Endothelial cell of umbilical vein (primary cell): ENCODE measurements at regions not wholly inside any gene's neighbourhood (a gene's known extent, or its start where the extent isn't known, plus 50 kb on each side); places are given as distances from the start of the nearest gene placed in this dataset.

Source experiments
- BruUV-seq: library from RNA; stranded (reverse); fragments of 400-500 nt; replicated peaks from 2 replicates; lab custom pipeline; 2021; lab: Mats Ljungman, UMichigan
- CTCF ChIA-PET: fragments of 300-600, 350-600 bp; sonication (Branson Sonifier 250); formaldehyde crosslinking; loops from one replicate; lab custom pipeline; 2021; ENCODE audit warnings: antibody characterized with exemption, inconsistent platforms; lab: Charles Lee
- POLR2A ChIA-PET: fragments of 300-600, 350-600 bp; sonication (Branson Sonifier 250); formaldehyde crosslinking; loops from one replicate; lab custom pipeline; 2021; ENCODE audit warnings: antibody characterized with exemption, inconsistent platforms; lab: Charles Lee
- DNase-seq: peaks from one replicate; pipeline ENCODE4 v3.0.0-alpha.2; 2011; ENCODE audit warnings: low read depth, low spot score
- FAIRE-seq: peaks from 2 replicates; lab custom pipeline; 2011; peaks lifted over from hg19 to GRCh38; lab: Jason Lieb, UNC
- H2AFZ ChIP-seq: 2 replicates; pipeline ENCODE4 v1.6.0; 2012; ENCODE audit warnings: low read depth, low read length, control low read depth, inconsistent platforms
- H3K27ac ChIP-seq: 2 replicates; pipeline ENCODE4 v1.5.1; 2011; ENCODE audit warnings: low read depth, mild to moderate bottlenecking, control low read depth, low read length, moderate library complexity; ENCODE audit not compliant: insufficient read depth
- H3K27me3 ChIP-seq, 2 experiments: 2 replicates each; pipeline versions ENCODE4 v1.6.0 to v1.6.1; 2011; ENCODE audit warnings: low read length in 2 of 2, mixed read lengths in 1 of 2; ENCODE audit not compliant: control insufficient read depth in 2 of 2, insufficient read depth in 2 of 2
- H3K36me3 ChIP-seq, 2 experiments: 2 replicates in 1 of 2; 3 replicates in 1 of 2; pipeline ENCODE4 v1.5.1; 2011; ENCODE audit warnings: low read length in 2 of 2, mild to moderate bottlenecking in 1 of 2, moderate library complexity in 1 of 2; ENCODE audit not compliant: control insufficient read depth in 2 of 2, insufficient read depth in 2 of 2; ENCODE audit errors: extremely low read depth in 1 of 2
- H3K4me1 ChIP-seq: 3 replicates; pipeline ENCODE4 v1.5.1; 2011; ENCODE audit warnings: mild to moderate bottlenecking, low read length; ENCODE audit not compliant: control insufficient read depth, insufficient read depth; ENCODE audit errors: extremely low read depth
- H3K4me2 ChIP-seq: 2 replicates; pipeline ENCODE4 v1.6.1; 2011; ENCODE audit warnings: low read length, control low read depth, mixed read lengths; ENCODE audit not compliant: insufficient read depth
- H3K4me3 ChIP-seq, 3 experiments: fragments of 200-600 bp in 1 of 3; sonication (generic), shearing (Covaris generic) in 1 of 3; replicated peaks in 1 of 3; 2 replicates each; pipeline ENCODE4 v1.5.1; 2011 to 2016; ENCODE audit warnings: control low read depth in 3 of 3, low read length in 3 of 3, mild to moderate bottlenecking in 2 of 3, inconsistent platforms in 1 of 3, low read depth in 1 of 3, moderate library complexity in 1 of 3; ENCODE audit not compliant: insufficient read depth in 1 of 3
- H3K79me2 ChIP-seq: 2 replicates; pipeline ENCODE4 v1.6.0; 2012; ENCODE audit warnings: low read length, inconsistent platforms; ENCODE audit not compliant: control insufficient read depth, insufficient read depth
- H3K9ac ChIP-seq: replicated peaks from 2 replicates; pipeline ENCODE3; 2011; ENCODE audit warnings: low read length, control low read depth; ENCODE audit not compliant: insufficient read depth; ENCODE audit errors: extremely low read depth
- H3K9me1 ChIP-seq: replicated peaks from 3 replicates; pipeline ENCODE4 v1.6.0; 2011; ENCODE audit warnings: mild to moderate bottlenecking, low read length; ENCODE audit not compliant: control insufficient read depth, insufficient read depth; ENCODE audit errors: extremely low read depth
- H3K9me3 ChIP-seq: replicated peaks from 2 replicates; pipeline ENCODE4 v1.5.1; 2012; ENCODE audit warnings: low read length, inconsistent platforms; ENCODE audit not compliant: control insufficient read depth, insufficient read depth
- H4K20me1 ChIP-seq: replicated peaks from 2 replicates; pipeline ENCODE3; 2011; ENCODE audit warnings: mild to moderate bottlenecking, low read length; ENCODE audit not compliant: control insufficient read depth, insufficient read depth; ENCODE audit errors: extremely low read depth
- EZH2 ChIP-seq: IDR thresholded peaks from 2 replicates; pipeline ENCODE4 v1.6.1; 2012; ENCODE audit warnings: borderline replicate concordance, low read depth, mild to moderate bottlenecking, moderate library complexity, low read length, inconsistent platforms; ENCODE audit not compliant: severe bottlenecking
- FOS ChIP-seq: IDR thresholded peaks from 2 replicates; pipeline ENCODE4 v1.6.1; 2011; ENCODE audit warnings: mild to moderate bottlenecking, low read length, moderate library complexity, borderline replicate concordance; ENCODE audit not compliant: insufficient read depth
- GATA2 ChIP-seq: IDR thresholded peaks from 2 replicates; pipeline ENCODE4 v1.7.0; 2011; ENCODE audit warnings: low read depth, mild to moderate bottlenecking, moderate library complexity, mixed read lengths, low read length; ENCODE audit not compliant: insufficient read length, insufficient read depth
- JUN ChIP-seq: IDR thresholded peaks from 2 replicates; pipeline ENCODE4 v1.6.1; 2011; ENCODE audit warnings: borderline replicate concordance, low read depth; ENCODE audit not compliant: insufficient read length, insufficient read depth
- MYC ChIP-seq: IDR thresholded peaks from one replicate; pipeline ENCODE4 v1.6.1; 2011; ENCODE audit warnings: mild to moderate bottlenecking, low read depth, low read length
- POLR2A ChIP-seq: IDR thresholded peaks from 2 replicates; pipeline ENCODE4 v1.6.1; 2012; ENCODE audit warnings: low read depth, mild to moderate bottlenecking, control low read depth, low read length
- POLR2AphosphoS5 ChIP-seq: IDR thresholded peaks from 2 replicates; pipeline ENCODE4 v1.6.1; 2012; ENCODE audit warnings: low read depth, mild to moderate bottlenecking, control low read depth, low read length, moderate library complexity; ENCODE audit not compliant: insufficient read depth
- dilution Hi-C: fragments of 300-500 bp; cut with MboI; formaldehyde crosslinking; loops from one replicate; pipeline ENCODE4 v1.15.0; 2019; ENCODE audit warnings: low sequenced_read_pairs; ENCODE audit not compliant: extremely low pct_ligation_motif_present
- intact Hi-C: fragments of 100-400 bp; cut with micrococcal nuclease; formaldehyde crosslinking; loops from one replicate; pipeline ENCODE4 v1.10.0; 2022
- TF ChIP-seq, protein P1 (sequence below), 2 donors: IDR thresholded peaks; 1 replicate in 1 of 2; 2 replicates in 1 of 2; pipeline ENCODE4 v1.5.1; 2011; ENCODE audit warnings: low read length in 2 of 2, mild to moderate bottlenecking in 2 of 2, moderate library complexity in 2 of 2, control low read depth in 1 of 2, inconsistent platforms in 1 of 2, low read depth in 1 of 2; ENCODE audit not compliant: insufficient read depth in 1 of 2; ENCODE audit errors: extremely low read depth in 1 of 2
- TF ChIP-seq, protein P2 (sequence below): IDR thresholded peaks from 2 replicates; pipeline ENCODE4 v1.6.1; 2011; ENCODE audit not compliant: insufficient read depth, insufficient read length

DNA sequence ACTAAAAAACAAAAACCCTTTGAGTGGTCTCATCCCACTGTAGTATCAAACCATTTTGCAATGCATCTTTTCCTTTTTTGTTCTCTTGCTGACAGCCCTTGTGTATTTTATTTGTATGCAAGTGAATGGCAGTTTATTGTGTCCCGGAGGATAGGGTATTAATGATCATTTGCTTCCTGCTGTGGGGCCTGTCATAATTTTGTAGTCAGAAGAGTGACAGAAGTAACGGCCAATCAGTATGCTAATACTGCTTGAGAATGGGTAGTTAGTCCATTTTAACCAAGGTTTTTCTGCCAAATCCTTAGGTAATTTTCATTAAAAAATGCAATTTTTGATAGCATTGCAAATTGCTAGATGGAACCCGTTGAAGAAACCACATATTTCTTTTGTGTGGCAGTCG is 75.5 kb upstream of the PLSCR5 start:
- H3K27ac ChIP-seq, result no peak overlapping the region
- no peaks in the 10 kb centered on the region for H3K4me1 ChIP-seq
- intact Hi-C loops (no loop called here), dilution Hi-C loops (no loop called here)
- DNase-seq, result no peak
- H3K9me3 ChIP-seq, result no peaks in the 10 kb centered on the region
- ChIA-PET CTCF (no interaction called here), POLR2A (no interaction called here)
- H3K27me3 ChIP-seq, result no peaks in the 10 kb centered on the region
- no peak overlapping the region for H3K9ac ChIP-seq
- H2AFZ ChIP-seq, result no peak overlapping the region
- BruUV-seq, result no TSS peak
- no peaks in the 10 kb centered on the region for H3K9me1 ChIP-seq
- FAIRE-seq, result no peak
- H4K20me1 ChIP-seq, result no peaks in the 10 kb centered on the region
- H3K79me2 ChIP-seq, result no peaks in the 10 kb centered on the region
- H3K4me2 ChIP-seq, result no peak overlapping the region
- no peaks in the 10 kb centered on the region for H3K36me3 ChIP-seq
- no peak overlapping the region for H3K4me3 ChIP-seq
- TF ChIP-seq, protein P1, sequence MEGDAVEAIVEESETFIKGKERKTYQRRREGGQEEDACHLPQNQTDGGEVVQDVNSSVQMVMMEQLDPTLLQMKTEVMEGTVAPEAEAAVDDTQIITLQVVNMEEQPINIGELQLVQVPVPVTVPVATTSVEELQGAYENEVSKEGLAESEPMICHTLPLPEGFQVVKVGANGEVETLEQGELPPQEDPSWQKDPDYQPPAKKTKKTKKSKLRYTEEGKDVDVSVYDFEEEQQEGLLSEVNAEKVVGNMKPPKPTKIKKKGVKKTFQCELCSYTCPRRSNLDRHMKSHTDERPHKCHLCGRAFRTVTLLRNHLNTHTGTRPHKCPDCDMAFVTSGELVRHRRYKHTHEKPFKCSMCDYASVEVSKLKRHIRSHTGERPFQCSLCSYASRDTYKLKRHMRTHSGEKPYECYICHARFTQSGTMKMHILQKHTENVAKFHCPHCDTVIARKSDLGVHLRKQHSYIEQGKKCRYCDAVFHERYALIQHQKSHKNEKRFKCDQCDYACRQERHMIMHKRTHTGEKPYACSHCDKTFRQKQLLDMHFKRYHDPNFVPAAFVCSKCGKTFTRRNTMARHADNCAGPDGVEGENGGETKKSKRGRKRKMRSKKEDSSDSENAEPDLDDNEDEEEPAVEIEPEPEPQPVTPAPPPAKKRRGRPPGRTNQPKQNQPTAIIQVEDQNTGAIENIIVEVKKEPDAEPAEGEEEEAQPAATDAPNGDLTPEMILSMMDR (IDR thresholded peaks at IDR 0.05; ENCODE audit: extremely low read depth in 1 of 2, insufficient read depth in 1 of 2, low read depth in 1 of 2, low read length in 2 of 2), result no peak
- TF ChIP-seq, protein P2, sequence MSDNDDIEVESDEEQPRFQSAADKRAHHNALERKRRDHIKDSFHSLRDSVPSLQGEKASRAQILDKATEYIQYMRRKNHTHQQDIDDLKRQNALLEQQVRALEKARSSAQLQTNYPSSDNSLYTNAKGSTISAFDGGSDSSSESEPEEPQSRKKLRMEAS, result no peak
- TF ChIP-seq JUN, result no peak
- TF ChIP-seq GATA2, result no peak
- TF ChIP-seq EZH2, result no peak
- no peak for TF ChIP-seq MYC
- no peak for TF ChIP-seq POLR2A
- TF ChIP-seq POLR2AphosphoS5, result no peak
- TF ChIP-seq FOS, result no peak
